K562 (cell line): ENCODE measurements at regions not wholly inside any gene's neighbourhood (a gene's known extent, or its start where the extent isn't known, plus 50 kb on each side); places are given as distances from the start of the nearest gene placed in this dataset.

Experiments used
- HDGF ChIP-seq: fragments of 450-650 bp; IDR thresholded peaks from 2 replicates; pipeline ENCODE4 v1.6.1; 2016
- LCOR ChIP-seq: sonication (generic); formaldehyde crosslinking; IDR thresholded peaks from 2 replicates; pipeline ENCODE4 v1.8.0; 2022; ENCODE audit warnings: mild to moderate bottlenecking, missing genetic modification reagents
- MGA ChIP-seq: fragments of 450-650 bp; IDR thresholded peaks from 2 replicates; pipeline ENCODE4 v1.6.1; 2016; ENCODE audit warnings: mild to moderate bottlenecking, moderate library complexity
- NFE2 ChIP-seq: IDR thresholded peaks from 2 replicates; pipeline ENCODE4 v1.6.1; 2014; ENCODE audit warnings: antibody characterized with exemption, low read depth
- SREBF1 ChIP-seq: fragments of 150-350 bp; IDR thresholded peaks from 2 replicates; pipeline ENCODE4 v1.6.1; 2014; ENCODE audit warnings: antibody characterized with exemption, low read depth, low read length, borderline replicate concordance
- SRF ChIP-seq, 2 experiments: fragments of 250-450, 450-650 bp in 1 of 2; sonication (Bioruptor Pico) in 1 of 2; sonication (generic) in 1 of 2; formaldehyde crosslinking; IDR thresholded peaks; 2 replicates each; pipeline versions ENCODE4 v1.5.0 to v1.5.1; 2020 to 2022; ENCODE audit warnings: mild to moderate bottlenecking in 1 of 2, missing genetic modification reagents in 1 of 2
- TGIF2 ChIP-seq: sonication (generic); formaldehyde crosslinking; IDR thresholded peaks from 2 replicates; pipeline ENCODE4 v1.8.1; 2022; ENCODE audit warnings: mild to moderate bottlenecking, missing genetic modification reagents, moderate library complexity
- THRA ChIP-seq: fragments of 450-650 bp; IDR thresholded peaks from 2 replicates; pipeline ENCODE4 v1.6.1; 2017; ENCODE audit warnings: mild to moderate bottlenecking, moderate library complexity
- ZFP91 ChIP-seq: sonication (generic); formaldehyde crosslinking; IDR thresholded peaks from 2 replicates; pipeline ENCODE4 v1.8.0; 2022; ENCODE audit warnings: mild to moderate bottlenecking, missing genetic modification reagents
- ZNF780A ChIP-seq: fragments of 250-450 bp; sonication (Bioruptor Pico); IDR thresholded peaks from 2 replicates; pipeline ENCODE4 v1.5.0; 2021; ENCODE audit warnings: mild to moderate bottlenecking

- TF ChIP-seq MGA (no peak), ZNF780A (CRISPR knock-in tag) (no peak), LCOR (CRISPR knock-in tag) (no peak), THRA (no peak), SRF (CRISPR knock-in tag; IDR thresholded peaks at IDR 0.05) (no peak), HDGF (no peak), SREBF1 (no peak), TGIF2 (CRISPR knock-in tag) (no peak), ZFP91 (CRISPR knock-in tag) (no peak), NFE2 (no peak)
Observed at GRCh38 chr21:41008974-41009373, 159.0 kb upstream of the BACE2 start (continued).
